NCI-H2171 treated with DMSO at 0.1 percent for 48 hours (cell line): ENCODE measurements at regions not wholly inside any gene's neighbourhood (a gene's known extent, or its start where the extent isn't known, plus 50 kb on each side); places are given as distances from the start of the nearest gene placed in this dataset.

Experiments used
- DNase-seq: peaks from one replicate; lab custom pipeline; 2025; lab: John Stamatoyannopoulos, UW

GRCh38 chr6:142682985-142683384 lies 262.0 kb downstream of the HIVEP2 start:
- no peak for DNase-seq

GRCh38 chr6:142683714-142684141 lies 261.2 kb downstream of the HIVEP2 start:
- DNase-seq: no peak

GRCh38 chr6:142684371-142684770 lies 260.6 kb downstream of the HIVEP2 start:
- no peak for DNase-seq

- no peak for DNase-seq
These were observed 259.0 kb downstream of the HIVEP2 start for GRCh38 chr6:142685852-142686506.

GRCh38 chr6:142686507-142686887 lies 258.5 kb downstream of the HIVEP2 start:
- no peak for DNase-seq

GRCh38 chr6:142692942-142693341 lies 252.0 kb downstream of the HIVEP2 start:
- peak; percentile 83 for DNase-seq

- DNase-seq: no peak
These were observed 251.5 kb downstream of the HIVEP2 start for GRCh38 chr6:142693441-142693840.

GRCh38 chr6:142694054-142694453 lies 250.9 kb downstream of the HIVEP2 start:
- no peak for DNase-seq

- DNase-seq: no peak
These were observed 250.0 kb downstream of the HIVEP2 start for GRCh38 chr6:142695016-142695415.

GRCh38 chr6:142696123-142697000 lies 248.6 kb downstream of the HIVEP2 start:
- DNase-seq: no peak

- DNase-seq: no peak
These were observed 248.0 kb downstream of the HIVEP2 start for GRCh38 chr6:142697001-142697335.

- no peak for DNase-seq
These were observed 247.1 kb downstream of the HIVEP2 start for GRCh38 chr6:142697922-142698321.

GRCh38 chr6:142698751-142699150 lies 246.2 kb downstream of the HIVEP2 start:
- DNase-seq: no peak

GRCh38 chr6:142699391-142699790 lies 245.6 kb downstream of the HIVEP2 start:
- no peak for DNase-seq

GRCh38 chr6:142700032-142700431 lies 244.9 kb downstream of the HIVEP2 start:
- DNase-seq: no peak

- no peak for DNase-seq
These were observed 244.2 kb downstream of the HIVEP2 start for GRCh38 chr6:142700671-142701312.
